Lower leg skin (tissue), 3 donors: ENCODE measurements at regions not wholly inside any gene's neighbourhood (a gene's known extent, or its start where the extent isn't known, plus 50 kb on each side); places are given as distances from the start of the nearest gene placed in this dataset.

Experiments
- CTCF ChIP-seq, 3 donors: fragments of 450-650 bp; IDR thresholded peaks; one replicate each; pipeline ENCODE4 v1.5.1; 2016; ENCODE audit warnings: antibody characterized with exemption in 3 of 3, mild to moderate bottlenecking in 3 of 3, moderate library complexity in 2 of 3
- POLR2A ChIP-seq, 2 donors: fragments of 450-650 bp; IDR thresholded peaks; one replicate each; pipeline ENCODE4 v1.6.1; 2016 to 2017; ENCODE audit warnings: antibody characterized with exemption in 2 of 2, mild to moderate bottlenecking in 1 of 2, moderate library complexity in 1 of 2

- TF ChIP-seq CTCF (IDR thresholded peaks at IDR 0.05) (no peak), POLR2A (IDR thresholded peaks at IDR 0.05) (no peak)
Measured at GRCh38 chr3:81829937-81830336, 68.5 kb upstream of the GBE1 start.
